ENCODE measurements at regions not wholly inside any gene's neighbourhood (a gene's known extent, or its start where the extent isn't known, plus 50 kb on each side); places are given as distances from the start of the nearest gene placed in this dataset.

- no peaks in the 10 kb centered on the region for H3K9me2 ChIP-seq (ENCODE audit: insufficient read depth, low read length)
- intact Hi-C loops (cut with micrococcal nuclease; ENCODE audit: unreplicated experiment) = loop anchor here (5.0 kb wide), 1 partner anchor 50 kb away; no protein-coding TSS in a partner anchor
- no peak for DNase-seq (ENCODE audit: low spot score)
- no peaks in the 10 kb centered on the region for H4K20me1 ChIP-seq (ENCODE audit: insufficient read depth, low read length)
- H3K79me2 ChIP-seq (ENCODE audit: insufficient read depth, low read depth, low read length) = no peaks in the 10 kb centered on the region
- H3K36me3 ChIP-seq (ENCODE audit: insufficient read depth, low read length) = no peaks in the 10 kb centered on the region
- no peak for TF ChIP-seq EZH2phosphoT487 (IDR thresholded peaks at IDR 0.05; ENCODE audit: borderline replicate concordance, low read depth, low read length)
- no peak for TF ChIP-seq CTCF (conservative IDR thresholded peaks at IDR 0.05; ENCODE audit: low read length)
- H3K4me2 ChIP-seq (ENCODE audit: low read length) = peak overlapping the region; percentile 63; the same call in 1 of the 2 replicates
- no peaks in the 10 kb centered on the region for H3K9me3 ChIP-seq (ENCODE audit: low read length)
- no peak overlapping the region for H3K4me3 ChIP-seq (ENCODE audit: low read depth, low read length, poor library complexity, severe bottlenecking)
- H2AFZ ChIP-seq (ENCODE audit: low read length) = peak overlapping the region; percentile 91; the same call in 1 of the 2 replicates
- H3K4me1 ChIP-seq (ENCODE audit: insufficient read depth, low read length, poor library complexity, severe bottlenecking) = peaks cover 59% of the 10 kb centered on the region
- H3K27ac ChIP-seq (ENCODE audit: low read depth, low read length, poor library complexity, severe bottlenecking) = peak overlapping the region; percentile 52
- POLR2A ChIA-PET = interaction anchor here (0.7 to 2.6 kb wide), 5 partner anchors 11 to 71 kb away, joined by 3 to 15 read pairs (median 12); partner anchors contain the start of gene ARRDC3
- CTCF ChIA-PET (ENCODE audit: unreplicated experiment) = interaction anchor here (0.5 kb wide), 1 partner anchor 60 kb away, joined by 3 read pairs; no protein-coding TSS in a partner anchor
- no TSS peak for BruUV-seq (replicated peaks)
Measured at GRCh38 chr5:91312698-91313097, 70.4 kb downstream of the ARRDC3 start.

DNA sequence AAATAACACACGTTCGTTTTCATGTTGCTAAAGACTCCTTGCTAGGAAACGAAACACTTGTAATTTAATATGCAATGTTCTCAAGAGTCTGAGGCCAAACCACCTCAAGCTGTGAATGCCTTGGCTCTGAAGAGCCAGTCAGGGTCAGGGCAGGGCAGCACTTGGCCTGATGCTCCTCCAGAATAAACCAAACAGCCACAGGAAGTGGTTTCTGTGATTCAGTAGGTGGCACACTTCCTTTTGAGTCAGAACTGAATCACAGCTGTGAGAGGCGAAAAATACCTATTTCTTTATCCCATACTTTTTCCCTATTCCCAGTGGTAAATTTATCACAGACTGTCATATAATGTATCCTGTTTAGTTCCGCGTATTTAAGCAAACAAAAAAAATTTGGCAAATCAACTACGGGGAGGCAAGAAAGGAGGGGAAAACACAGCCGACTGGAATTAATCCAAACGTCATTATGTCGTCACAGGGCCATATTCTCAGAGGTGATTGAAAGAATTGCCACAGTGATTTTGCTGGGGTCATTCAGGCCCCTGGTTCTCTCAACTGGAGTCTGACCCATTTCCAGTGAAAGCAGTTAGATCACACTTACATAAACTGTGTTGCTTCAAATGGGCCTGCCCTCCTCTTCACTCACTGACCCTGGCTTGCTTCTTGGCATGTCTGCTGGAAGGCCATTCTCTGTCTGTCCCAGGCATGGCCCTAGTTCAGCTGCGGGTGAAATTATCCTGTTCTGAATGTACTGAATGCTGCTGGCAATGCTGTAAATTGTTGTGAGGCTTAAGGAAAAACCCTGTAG, 71.2 kb downstream of the ARRDC3 start:
- H4K20me1 ChIP-seq (ENCODE audit: insufficient read depth, low read length) = no peaks in the 10 kb centered on the region
- no peaks in the 10 kb centered on the region for H3K79me2 ChIP-seq (ENCODE audit: insufficient read depth, low read depth, low read length)
- BruUV-seq (replicated peaks) = no TSS peak
- intact Hi-C loops (cut with micrococcal nuclease; ENCODE audit: unreplicated experiment) = loop anchor here (1.0 to 5.0 kb wide), 3 partner anchors 50 to 903 kb away; partner anchors contain the start of gene CETN3
- peak overlapping the region; percentile 63 for H3K4me2 ChIP-seq (ENCODE audit: low read length)
- H3K27ac ChIP-seq (ENCODE audit: low read depth, low read length, poor library complexity, severe bottlenecking) = peak overlapping the region; percentile 52
- TF ChIP-seq CTCF (conservative IDR thresholded peaks at IDR 0.05; ENCODE audit: low read length) (peak; percentile 59), EZH2phosphoT487 (IDR thresholded peaks at IDR 0.05; ENCODE audit: borderline replicate concordance, low read depth, low read length) (no peak)
- peaks cover 59% of the 10 kb centered on the region for H3K4me1 ChIP-seq (ENCODE audit: insufficient read depth, low read length, poor library complexity, severe bottlenecking)
- CTCF ChIA-PET (ENCODE audit: unreplicated experiment) = interaction anchor here (0.5 kb wide), 1 partner anchor 61 kb away, joined by 3 read pairs; no protein-coding TSS in a partner anchor
- H3K9me3 ChIP-seq (ENCODE audit: low read length) = no peaks in the 10 kb centered on the region
- DNase-seq (ENCODE audit: low spot score) = peak; percentile 82
- H3K9me2 ChIP-seq (ENCODE audit: insufficient read depth, low read length) = no peaks in the 10 kb centered on the region
- H2AFZ ChIP-seq (ENCODE audit: low read length) = peak overlapping the region; percentile 91
- peak overlapping the region; percentile 33 for H3K4me3 ChIP-seq (ENCODE audit: low read depth, low read length, poor library complexity, severe bottlenecking)
- POLR2A ChIA-PET = interaction anchor here (0.7 to 2.6 kb wide), 5 partner anchors 17 to 72 kb away, joined by 3 to 15 read pairs (median 4); partner anchors contain the start of gene ARRDC3
- no peaks in the 10 kb centered on the region for H3K36me3 ChIP-seq (ENCODE audit: insufficient read depth, low read length)

Data from OCI-LY7 (cell line).